HG02938 (cell line): ENCODE measurements at regions not wholly inside any gene's neighbourhood (a gene's known extent, or its start where the extent isn't known, plus 50 kb on each side); places are given as distances from the start of the nearest gene placed in this dataset.

Experiments used
- ATAC-seq: cut with Tn5 transposase; IDR thresholded peaks from one replicate; pipeline ENCODE4 v1.9.1; 2021; ENCODE audit warnings: mild to moderate bottlenecking, moderate library complexity; ENCODE audit not compliant: unreplicated experiment

GRCh38 chr4:123866796-123867195 is 470.2 kb downstream of the SPRY1 start:
- no peak for ATAC-seq

- no peak for ATAC-seq
Observed at GRCh38 chr4:123867910-123868587, 471.5 kb downstream of the SPRY1 start.

GRCh38 chr4:123869286-123870215 is 473.0 kb downstream of the SPRY1 start:
- ATAC-seq: no peak

- ATAC-seq: no peak
Observed at GRCh38 chr4:123870216-123870876, 473.8 kb downstream of the SPRY1 start.

GRCh38 chr4:123871341-123871740 is 474.7 kb downstream of the SPRY1 start:
- ATAC-seq: no peak

GRCh38 chr4:123874063-123874462 is 477.5 kb downstream of the SPRY1 start:
- no peak for ATAC-seq

GRCh38 chr4:123876143-123876542 is 479.5 kb downstream of the SPRY1 start:
- no peak for ATAC-seq

GRCh38 chr4:123876671-123877101 is 480.1 kb downstream of the SPRY1 start:
- no peak for ATAC-seq

GRCh38 chr4:123877551-123877950 is 481.0 kb downstream of the SPRY1 start:
- ATAC-seq: no peak

- no peak for ATAC-seq
Observed at GRCh38 chr4:123878976-123879375, 482.4 kb downstream of the SPRY1 start.

- ATAC-seq: no peak
Observed at GRCh38 chr4:123880631-123881030, 484.0 kb downstream of the SPRY1 start.

- ATAC-seq: no peak
Observed at GRCh38 chr4:123884922-123885321, 488.3 kb downstream of the SPRY1 start.

GRCh38 chr4:123889507-123889906 is 492.9 kb downstream of the SPRY1 start:
- ATAC-seq: no peak

GRCh38 chr4:123890889-123891288 is 494.3 kb downstream of the SPRY1 start:
- no peak for ATAC-seq

- no peak for ATAC-seq
Observed at GRCh38 chr4:123891881-123892280, 495.3 kb downstream of the SPRY1 start.

- no peak for ATAC-seq
Observed at GRCh38 chr4:123892368-123892976, 495.9 kb downstream of the SPRY1 start.

- no peak for ATAC-seq
Observed at GRCh38 chr4:123893011-123893981, 496.7 kb downstream of the SPRY1 start.

GRCh38 chr4:123896446-123897071 is 500.0 kb downstream of the SPRY1 start:
- no peak for ATAC-seq

- ATAC-seq: no peak
Observed at GRCh38 chr4:123898946-123899666, 502.5 kb downstream of the SPRY1 start.
